GM12878 (cell line): ENCODE measurements at regions not wholly inside any gene's neighbourhood (a gene's known extent, or its start where the extent isn't known, plus 50 kb on each side); places are given as distances from the start of the nearest gene placed in this dataset.

ENCODE experiments used
- CEBPZ ChIP-seq: fragments of 150-350 bp; IDR thresholded peaks from 2 replicates; pipeline ENCODE4 v1.6.1; 2016; ENCODE audit warnings: low read depth, low read length
- CHD2 ChIP-seq: IDR thresholded peaks from 2 replicates; pipeline ENCODE4 v1.6.1; 2011; ENCODE audit warnings: low read depth, low read length, improper control_type of control experiment, borderline replicate concordance
- CREB1 ChIP-seq: IDR thresholded peaks from 2 replicates; pipeline ENCODE4 v1.6.1; 2012; ENCODE audit warnings: low read depth, mild to moderate bottlenecking, inconsistent platforms
- E4F1 ChIP-seq: fragments of 450-650 bp; IDR thresholded peaks from 2 replicates; pipeline ENCODE4 v1.6.1; 2018; ENCODE audit warnings: borderline replicate concordance, mild to moderate bottlenecking; ENCODE audit not compliant: partially characterized antibody
- MEF2A ChIP-seq: IDR thresholded peaks from 2 replicates; pipeline ENCODE4 v1.6.1; 2011; ENCODE audit warnings: low read depth, mild to moderate bottlenecking, low read length, moderate library complexity; ENCODE audit not compliant: insufficient read depth
- PKNOX1 ChIP-seq: fragments of 450-650 bp; IDR thresholded peaks from 2 replicates; pipeline ENCODE4 v1.6.1; 2016; ENCODE audit warnings: mild to moderate bottlenecking
- RAD51 ChIP-seq: fragments of 450-650 bp; IDR thresholded peaks from 2 replicates; pipeline ENCODE4 v1.6.1; 2016; ENCODE audit warnings: moderate library complexity, mild to moderate bottlenecking, inconsistent platforms
- ZNF207 ChIP-seq: fragments of 450-650 bp; IDR thresholded peaks from 2 replicates; pipeline ENCODE4 v1.6.1; 2014; ENCODE audit warnings: antibody characterized with exemption, mild to moderate bottlenecking, borderline replicate concordance

GRCh38 chr14:23787436-23787835, 151.3 kb downstream of the DHRS2 start (continued):
- TF ChIP-seq CEBPZ (no peak), ZNF207 (no peak), CHD2 (no peak), RAD51 (no peak), E4F1 (no peak), MEF2A (no peak), CREB1 (no peak), PKNOX1 (no peak)
